ENCODE measurements at regions not wholly inside any gene's neighbourhood (a gene's known extent, or its start where the extent isn't known, plus 50 kb on each side); places are given as distances from the start of the nearest gene placed in this dataset.

- TF ChIP-seq, protein P1, sequence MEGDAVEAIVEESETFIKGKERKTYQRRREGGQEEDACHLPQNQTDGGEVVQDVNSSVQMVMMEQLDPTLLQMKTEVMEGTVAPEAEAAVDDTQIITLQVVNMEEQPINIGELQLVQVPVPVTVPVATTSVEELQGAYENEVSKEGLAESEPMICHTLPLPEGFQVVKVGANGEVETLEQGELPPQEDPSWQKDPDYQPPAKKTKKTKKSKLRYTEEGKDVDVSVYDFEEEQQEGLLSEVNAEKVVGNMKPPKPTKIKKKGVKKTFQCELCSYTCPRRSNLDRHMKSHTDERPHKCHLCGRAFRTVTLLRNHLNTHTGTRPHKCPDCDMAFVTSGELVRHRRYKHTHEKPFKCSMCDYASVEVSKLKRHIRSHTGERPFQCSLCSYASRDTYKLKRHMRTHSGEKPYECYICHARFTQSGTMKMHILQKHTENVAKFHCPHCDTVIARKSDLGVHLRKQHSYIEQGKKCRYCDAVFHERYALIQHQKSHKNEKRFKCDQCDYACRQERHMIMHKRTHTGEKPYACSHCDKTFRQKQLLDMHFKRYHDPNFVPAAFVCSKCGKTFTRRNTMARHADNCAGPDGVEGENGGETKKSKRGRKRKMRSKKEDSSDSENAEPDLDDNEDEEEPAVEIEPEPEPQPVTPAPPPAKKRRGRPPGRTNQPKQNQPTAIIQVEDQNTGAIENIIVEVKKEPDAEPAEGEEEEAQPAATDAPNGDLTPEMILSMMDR (IDR thresholded peaks at IDR 0.05) = no peak
- TF ChIP-seq POLR2AphosphoS5 (IDR thresholded peaks at IDR 0.05) (no peak), EP300 (IDR thresholded peaks at IDR 0.05) (no peak), POLR2A (IDR thresholded peaks at IDR 0.05; ENCODE audit: low read depth) (no peak)
- WGBS = 67% methylated on average over 2 of the region's 2 CpGs
- no peaks in the 10 kb centered on the region for H3K9me3 ChIP-seq
Measured at GRCh38 chr10:89915021-89915420, 213.6 kb downstream of the KIF20B start.

GRCh38 chr10:89915968-89916367 is 214.6 kb downstream of the KIF20B start:
- H3K9me3 ChIP-seq = no peaks in the 10 kb centered on the region
- H3K27ac ChIP-seq (replicated peaks in 1 of 4) = no peak overlapping the region
- no peaks in the 10 kb centered on the region for H3K27me3 ChIP-seq
- H3K4me1 ChIP-seq = no peaks in the 10 kb centered on the region
- DNase-seq (ENCODE audit: extremely low spot score) = no peak
- intact Hi-C loops (cut with DNase I) = no loop called here
- no peaks in the 10 kb centered on the region for H3K36me3 ChIP-seq
- TF ChIP-seq EP300 (IDR thresholded peaks at IDR 0.05) (no peak), POLR2AphosphoS5 (IDR thresholded peaks at IDR 0.05) (no peak), POLR2A (IDR thresholded peaks at IDR 0.05; ENCODE audit: low read depth) (no peak)
- TF ChIP-seq, protein P1 (IDR thresholded peaks at IDR 0.05) = no peak
- H3K4me3 ChIP-seq = no peak overlapping the region

More at GRCh38 chr10:89915021-89915420, 213.6 kb downstream of the KIF20B start:
- no peak overlapping the region for H3K4me3 ChIP-seq
- intact Hi-C loops (cut with DNase I) = no loop called here
- no peak overlapping the region for H3K27ac ChIP-seq (replicated peaks in 1 of 4)
- no peaks in the 10 kb centered on the region for H3K36me3 ChIP-seq
- DNase-seq (ENCODE audit: extremely low spot score) = no peak
- no peaks in the 10 kb centered on the region for H3K4me1 ChIP-seq
- H3K27me3 ChIP-seq = no peaks in the 10 kb centered on the region

GRCh38 chr10:89916468-89917215 is 215.3 kb downstream of the KIF20B start:
- TF ChIP-seq POLR2AphosphoS5 (IDR thresholded peaks at IDR 0.05) = no peak
- no peak for TF ChIP-seq POLR2A (IDR thresholded peaks at IDR 0.05; ENCODE audit: low read depth)
- 75% methylated on average over 1 of the region's 1 CpG for WGBS
- Histone ChIP-seq H3K36me3 (no peaks in the 10 kb centered on the region), H3K4me1 (no peaks in the 10 kb centered on the region), H3K27me3 (no peaks in the 10 kb centered on the region), H3K27ac (replicated peaks in 1 of 4) (no peak overlapping the region), H3K9me3 (no peaks in the 10 kb centered on the region), H3K4me3 (no peak overlapping the region)
- no peak for DNase-seq (ENCODE audit: extremely low spot score)
- intact Hi-C loops (cut with DNase I) = no loop called here

DNA sequence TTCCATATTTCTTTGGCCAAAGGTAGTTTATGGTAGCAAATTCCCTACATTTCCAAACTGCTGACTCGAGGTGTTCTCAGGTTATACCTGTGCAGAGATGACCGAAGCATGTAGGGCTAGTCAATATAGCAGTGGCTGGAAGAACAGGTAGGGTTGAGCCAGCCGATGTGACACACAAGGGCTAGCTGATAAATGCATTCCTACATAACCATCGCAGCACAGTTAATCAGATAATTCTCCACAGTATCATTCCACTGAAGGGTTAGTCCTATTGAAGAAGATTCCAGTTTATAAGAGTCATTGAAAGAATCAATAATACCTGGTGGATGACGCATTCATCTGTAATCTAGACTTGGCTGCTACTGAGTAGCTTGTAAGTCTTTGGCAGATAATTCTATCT is 220.0 kb downstream of the KIF20B start:
- Histone ChIP-seq H3K4me3 (no peak overlapping the region), H3K27me3 (no peaks in the 10 kb centered on the region), H3K27ac (replicated peaks in 1 of 4) (no peak overlapping the region), H3K9me3 (no peaks in the 10 kb centered on the region), H3K36me3 (no peaks in the 10 kb centered on the region), H3K4me1 (no peaks in the 10 kb centered on the region)
- 81% methylated on average over 5 of the region's 5 CpGs for WGBS
- intact Hi-C loops (cut with DNase I) = no loop called here
- no peak for DNase-seq (ENCODE audit: extremely low spot score)
- TF ChIP-seq EP300 (IDR thresholded peaks at IDR 0.05) (no peak), POLR2AphosphoS5 (IDR thresholded peaks at IDR 0.05) (no peak), POLR2A (IDR thresholded peaks at IDR 0.05; ENCODE audit: low read depth) (no peak)
- TF ChIP-seq, protein P1 (IDR thresholded peaks at IDR 0.05) = no peak

DNA sequence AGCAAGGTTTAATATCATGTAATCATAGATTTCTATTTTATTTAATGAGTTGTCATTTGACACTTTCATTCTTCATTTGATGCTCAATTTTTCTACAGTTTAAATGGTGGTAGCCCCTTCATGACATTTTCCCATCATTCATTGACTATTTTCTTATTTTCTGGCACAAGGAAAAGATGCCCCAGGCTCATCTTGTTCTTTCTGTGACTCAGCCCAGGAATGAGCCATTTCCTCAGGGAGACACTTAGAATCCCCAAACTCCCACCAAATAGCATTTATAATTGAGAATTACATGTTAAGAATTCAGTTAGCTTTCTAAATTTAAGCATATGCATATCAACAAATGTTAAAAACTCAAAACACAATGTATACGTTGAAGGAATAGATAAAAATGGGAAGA is 222.3 kb downstream of the KIF20B start:
- Histone ChIP-seq H3K4me3 (no peak overlapping the region), H3K4me1 (no peaks in the 10 kb centered on the region), H3K9me3 (no peaks in the 10 kb centered on the region), H3K27me3 (no peaks in the 10 kb centered on the region), H3K36me3 (no peaks in the 10 kb centered on the region), H3K27ac (replicated peaks in 1 of 4) (no peak overlapping the region)
- TF ChIP-seq EP300 (IDR thresholded peaks at IDR 0.05) = no peak
- TF ChIP-seq POLR2A (IDR thresholded peaks at IDR 0.05; ENCODE audit: low read depth) = no peak
- TF ChIP-seq POLR2AphosphoS5 (IDR thresholded peaks at IDR 0.05) = no peak
- TF ChIP-seq, protein P1 (IDR thresholded peaks at IDR 0.05) = no peak
- intact Hi-C loops (cut with DNase I) = no loop called here
- 84% methylated on average over 1 of the region's 1 CpG for WGBS
- DNase-seq (ENCODE audit: extremely low spot score) = no peak

Measured in esophagus muscularis mucosa (tissue), 4 donors.